PC-9 (cell line): ENCODE measurements at regions not wholly inside any gene's neighbourhood (a gene's known extent, or its start where the extent isn't known, plus 50 kb on each side); places are given as distances from the start of the nearest gene placed in this dataset.

ENCODE experiments used
- BruUV-seq: library from RNA; stranded (reverse); fragments of 400-500 nt; replicated peaks from 2 replicates; lab custom pipeline; 2021; lab: Mats Ljungman, UMichigan
- CTCF ChIA-PET: fragments of 300-600 bp; sonication (Branson Sonifier 250); formaldehyde crosslinking; loops from one replicate; lab custom pipeline; 2022; ENCODE audit warnings: antibody characterized with exemption; lab: Charles Lee
- POLR2A ChIA-PET: fragments of 300-600 bp; sonication (Branson Sonifier 250); formaldehyde crosslinking; loops from one replicate; lab custom pipeline; 2022; ENCODE audit warnings: antibody characterized with exemption; ENCODE audit not compliant: unreplicated experiment; lab: Charles Lee
- DNase-seq, 2 experiments: peaks; one replicate each; pipeline versions ENCODE4 v3.0.0 to v3.0.0-alpha.2; 2015 to 2022; ENCODE audit warnings: mixed read lengths in 1 of 2
- H2AFZ ChIP-seq: fragments of 200-600 bp; sonication (generic); 2 replicates; pipeline ENCODE4 v1.8.1; 2017; ENCODE audit warnings: antibody characterized with exemption
- H3F3A ChIP-seq: fragments of 200-600 bp; sonication (generic); 2 replicates; pipeline ENCODE4 v1.8.1; 2017; ENCODE audit warnings: antibody characterized with exemption, mild to moderate bottlenecking, low read depth; ENCODE audit not compliant: insufficient read depth
- H3K27ac ChIP-seq: fragments of 200-600 bp; sonication (generic); 2 replicates; pipeline ENCODE4 v1.6.1; 2016; ENCODE audit warnings: mixed run types
- H3K27me3 ChIP-seq: fragments of 200-600 bp; sonication (generic); 2 replicates; pipeline ENCODE4 v1.6.1; 2016; ENCODE audit warnings: low read depth, mixed run types; ENCODE audit not compliant: insufficient read depth
- H3K36me3 ChIP-seq: fragments of 200-600 bp; sonication (generic); 2 replicates; pipeline ENCODE4 v1.6.1; 2016; ENCODE audit warnings: low read depth, mixed run types
- H3K4me1 ChIP-seq: fragments of 200-600 bp; sonication (generic); replicated peaks from 2 replicates; pipeline ENCODE4 v1.6.1; 2016; ENCODE audit warnings: mixed run types; ENCODE audit not compliant: insufficient read depth
- H3K4me2 ChIP-seq: fragments of 200-600 bp; sonication (generic); 2 replicates; pipeline ENCODE4 v1.6.1; 2017; ENCODE audit warnings: mixed run types
- H3K4me3 ChIP-seq: fragments of 200-600 bp; sonication (generic); 2 replicates; pipeline ENCODE4 v1.6.1; 2016; ENCODE audit warnings: mixed run types
- H3K79me2 ChIP-seq: fragments of 200-600 bp; sonication (generic); 2 replicates; pipeline ENCODE4 v1.6.1; 2017; ENCODE audit warnings: low read depth, mixed run types
- H3K9me2 ChIP-seq: fragments of 200-600 bp; sonication (generic); 2 replicates; pipeline ENCODE4 v1.8.1; 2017; ENCODE audit warnings: mild to moderate bottlenecking; ENCODE audit not compliant: insufficient read depth
- H3K9me3 ChIP-seq: fragments of 200-600 bp; sonication (generic); 2 replicates; pipeline ENCODE4 v1.8.1; 2016; ENCODE audit warnings: low read depth; ENCODE audit not compliant: insufficient read depth
- H4K20me1 ChIP-seq: fragments of 200-600 bp; sonication (generic); 2 replicates; pipeline ENCODE4 v1.8.1; 2017; ENCODE audit not compliant: insufficient read depth
- CTCF ChIP-seq: fragments of 200-600 bp; sonication (generic); conservative IDR thresholded peaks from 2 replicates; pipeline ENCODE4 v1.6.1; 2017; ENCODE audit warnings: mixed run types, antibody characterized with exemption, mild to moderate bottlenecking, moderate library complexity
- EZH2 ChIP-seq: fragments of 200-600 bp; sonication (generic); IDR thresholded peaks from 2 replicates; pipeline ENCODE4 v1.8.0; 2017; ENCODE audit warnings: antibody characterized with exemption, low read depth
- intact Hi-C: fragments of 100-400 bp; cut with micrococcal nuclease; formaldehyde crosslinking; loops from one replicate; pipeline ENCODE4 v1.10.0; 2022; ENCODE audit not compliant: unreplicated experiment

- Histone ChIP-seq H3K79me2 (no peaks in the 10 kb centered on the region), H3K4me2 (no peak overlapping the region), H3F3A (no peaks in the 10 kb centered on the region), H3K36me3 (no peaks in the 10 kb centered on the region), H3K4me3 (no peak overlapping the region), H4K20me1 (no peaks in the 10 kb centered on the region), H3K4me1 (no peaks in the 10 kb centered on the region), H3K9me2 (no peaks in the 10 kb centered on the region), H3K9me3 (no peaks in the 10 kb centered on the region), H2AFZ (no peak overlapping the region), H3K27ac (no peak overlapping the region), H3K27me3 (peaks cover 41% of the 10 kb centered on the region)
- no peak for DNase-seq
- TF ChIP-seq CTCF (no peak), EZH2 (no peak)
- ChIA-PET CTCF (no interaction called here), POLR2A (no interaction called here)
- intact Hi-C loops = no loop called here
- BruUV-seq = no TSS peak
Measured at GRCh38 chr10:128710798-128711183, 584.6 kb upstream of the MKI67 start.

- no peaks in the 10 kb centered on the region for H3K9me3 ChIP-seq
- no peak overlapping the region for H3K27ac ChIP-seq
- no peaks in the 10 kb centered on the region for H3K79me2 ChIP-seq
- H3K4me2 ChIP-seq = no peak overlapping the region
- intact Hi-C loops = no loop called here
- no peak overlapping the region for H3K4me3 ChIP-seq
- CTCF ChIA-PET = no interaction called here
- H2AFZ ChIP-seq = no peak overlapping the region
- no peaks in the 10 kb centered on the region for H3K9me2 ChIP-seq
- peaks cover 46% of the 10 kb centered on the region for H3K27me3 ChIP-seq
- no peaks in the 10 kb centered on the region for H4K20me1 ChIP-seq
- no peak for TF ChIP-seq CTCF
- TF ChIP-seq EZH2 = no peak
- POLR2A ChIA-PET = no interaction called here
- no peaks in the 10 kb centered on the region for H3K36me3 ChIP-seq
- BruUV-seq = no TSS peak
- no peaks in the 10 kb centered on the region for H3F3A ChIP-seq
- no peak for DNase-seq
- no peaks in the 10 kb centered on the region for H3K4me1 ChIP-seq
Measured at GRCh38 chr10:128711806-128712205, 585.6 kb upstream of the MKI67 start.

GRCh38 chr10:128712661-128713400 lies 586.6 kb upstream of the MKI67 start:
- no peaks in the 10 kb centered on the region for H3K9me3 ChIP-seq
- BruUV-seq = no TSS peak
- H3F3A ChIP-seq = no peaks in the 10 kb centered on the region
- intact Hi-C loops = no loop called here
- DNase-seq = no peak
- ChIA-PET POLR2A (no interaction called here), CTCF (no interaction called here)
- no peaks in the 10 kb centered on the region for H3K4me1 ChIP-seq
- H2AFZ ChIP-seq = no peak overlapping the region
- peaks cover 53% of the 10 kb centered on the region for H3K27me3 ChIP-seq
- TF ChIP-seq EZH2 (no peak), CTCF (no peak)
- H3K9me2 ChIP-seq = no peaks in the 10 kb centered on the region
- no peak overlapping the region for H3K4me3 ChIP-seq
- H3K4me2 ChIP-seq = no peak overlapping the region
- no peaks in the 10 kb centered on the region for H3K36me3 ChIP-seq
- H4K20me1 ChIP-seq = no peaks in the 10 kb centered on the region
- H3K79me2 ChIP-seq = no peaks in the 10 kb centered on the region
- H3K27ac ChIP-seq = no peak overlapping the region
